ENCODE measurements at regions not wholly inside any gene's neighbourhood (a gene's known extent, or its start where the extent isn't known, plus 50 kb on each side); places are given as distances from the start of the nearest gene placed in this dataset.

- DNase-seq = no peak
Measured at GRCh38 chr17:5635949-5636348, 51.6 kb upstream of the NLRP1 start.

DNA sequence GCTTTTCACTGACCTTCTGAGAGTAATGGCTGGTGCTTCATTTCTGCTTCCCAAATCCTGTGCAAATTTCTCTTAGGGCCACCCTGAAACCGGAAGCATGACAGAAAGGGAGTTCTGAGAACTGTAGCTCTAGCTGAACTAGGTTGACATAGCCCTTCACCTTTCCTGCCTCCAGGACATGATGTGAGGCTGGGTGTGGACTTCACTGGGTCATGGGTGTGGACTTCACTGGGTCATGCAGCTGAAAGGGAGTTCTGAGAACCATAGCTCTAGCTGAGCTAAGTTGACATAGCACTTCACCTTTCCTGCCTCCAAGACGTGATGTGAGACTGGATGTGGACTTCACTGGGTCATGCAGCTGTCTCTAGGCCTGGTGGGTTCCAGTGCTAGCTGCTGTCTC is 54.3 kb upstream of the NLRP1 start:
- no peak for DNase-seq

DNA sequence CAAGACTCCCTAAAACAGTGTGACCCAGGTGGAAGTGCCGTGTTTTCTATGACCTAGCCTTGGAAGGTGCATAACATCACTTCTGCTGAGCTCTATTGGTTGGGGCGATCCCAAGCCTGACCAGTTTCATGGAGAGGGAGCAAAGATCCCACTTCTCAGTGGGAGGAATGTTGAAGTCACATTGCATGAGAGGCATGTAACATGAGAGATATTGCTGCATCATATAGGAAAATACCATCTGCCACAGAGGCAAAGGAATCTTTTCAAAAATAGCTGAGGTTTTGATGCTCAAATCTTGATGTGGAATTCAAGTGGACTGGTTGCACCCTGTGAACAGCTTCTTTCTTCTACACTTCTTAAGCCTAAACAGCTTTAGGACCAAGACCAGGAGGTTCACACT is 56.4 kb upstream of the NLRP1 start:
- no peak for DNase-seq

GRCh38 chr17:5642752-5643151 is 58.4 kb upstream of the NLRP1 start:
- no peak for DNase-seq

GRCh38 chr17:5644065-5644464 is 59.8 kb upstream of the NLRP1 start:
- DNase-seq = no peak

DNA sequence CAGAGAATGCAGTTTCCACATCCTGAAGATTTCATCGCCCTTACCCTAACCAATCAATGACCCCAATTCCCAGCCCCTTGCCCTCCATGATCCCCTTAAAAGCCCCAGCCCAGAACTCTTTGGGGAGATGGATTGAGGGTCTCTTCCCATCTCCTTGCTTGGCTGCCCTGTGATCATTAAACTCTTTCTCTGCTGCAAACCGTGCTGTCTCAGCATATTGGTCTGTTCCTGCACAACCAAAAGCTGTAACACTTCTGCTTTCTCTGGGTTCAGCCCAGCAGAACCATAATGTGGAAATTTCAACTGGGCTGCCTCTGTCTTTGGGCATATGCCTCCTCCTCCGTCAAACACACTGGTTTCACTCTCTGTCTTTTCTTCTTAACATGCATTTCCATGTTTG is 67.0 kb upstream of the NLRP1 start:
- DNase-seq = no peak

DNA sequence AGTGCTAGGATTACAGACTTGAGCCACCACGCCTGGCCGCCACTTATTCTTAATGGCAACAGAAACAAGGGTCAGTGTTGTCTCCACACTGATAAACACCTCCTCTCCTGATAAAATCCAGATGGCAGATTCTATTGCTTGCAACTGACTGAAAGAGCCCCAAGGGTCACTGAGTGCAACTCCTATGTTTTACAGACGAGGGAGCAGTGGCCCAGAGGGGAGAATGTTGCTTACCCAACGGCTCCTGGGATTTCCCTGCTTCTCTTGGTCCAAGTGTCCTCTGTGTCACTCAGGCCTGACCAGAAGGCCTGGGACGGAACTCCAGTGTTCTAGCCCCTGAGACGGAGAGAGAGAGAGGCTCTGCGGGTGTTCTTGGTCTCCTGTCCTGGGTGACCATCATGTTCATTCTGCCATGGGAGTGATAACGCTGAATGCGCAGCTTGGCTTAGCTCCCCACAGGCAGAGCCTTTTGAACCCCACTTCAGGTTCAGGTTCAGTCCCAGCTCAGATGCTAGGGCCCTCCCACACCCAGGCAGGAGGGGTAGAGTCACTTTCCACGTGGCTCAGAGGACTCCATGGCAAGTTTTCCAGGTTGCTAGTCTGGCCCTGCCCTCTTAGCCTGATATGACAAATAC is 77.3 kb upstream of the NLRP1 start:
- DNase-seq = no peak

- DNase-seq = no peak
Measured at GRCh38 chr17:5662409-5663085, 78.2 kb upstream of the NLRP1 start.

GRCh38 chr17:5665164-5665563 is 80.9 kb upstream of the NLRP1 start:
- no peak for DNase-seq

GRCh38 chr17:5667871-5668270 is 83.6 kb upstream of the NLRP1 start:
- no peak for DNase-seq

DNA sequence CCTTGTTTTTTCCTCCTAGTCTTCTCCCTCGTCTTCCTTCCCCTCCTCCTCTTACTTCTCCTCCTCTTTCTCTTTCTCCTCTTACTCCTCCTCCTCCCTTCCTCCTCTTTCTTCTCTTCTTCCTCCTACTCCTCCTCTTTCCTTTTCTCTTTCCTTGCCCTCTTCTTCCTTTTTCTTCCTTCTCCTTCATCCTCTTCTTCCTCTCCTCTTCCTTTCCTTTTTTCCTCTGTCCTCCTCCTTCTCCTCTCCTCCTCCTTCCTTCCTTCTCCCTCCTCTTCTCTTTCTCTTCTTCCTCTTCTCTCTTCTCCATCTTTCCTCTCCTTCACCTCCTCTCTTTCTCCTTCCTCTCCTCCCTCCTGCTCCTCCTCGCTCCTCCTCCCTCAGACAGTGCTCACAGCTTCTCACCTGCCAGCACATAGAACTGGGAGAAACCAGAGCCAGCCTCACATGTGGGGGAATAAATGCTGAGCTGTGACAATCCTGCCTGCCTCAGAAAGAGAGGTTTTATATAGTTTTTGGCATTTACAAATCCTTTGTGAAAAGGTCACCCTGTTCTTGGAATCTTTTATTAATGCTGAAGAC is 84.3 kb upstream of the NLRP1 start:
- DNase-seq = no peak

GRCh38 chr17:5669191-5669590 is 84.9 kb upstream of the NLRP1 start:
- no peak for DNase-seq

- DNase-seq = no peak
Measured at GRCh38 chr17:5672141-5672540, 87.8 kb upstream of the NLRP1 start.

- DNase-seq = no peak
Measured at GRCh38 chr17:5672815-5673430, 88.6 kb upstream of the NLRP1 start.

- DNase-seq = no peak
Measured at GRCh38 chr17:5675625-5676421, 91.5 kb upstream of the NLRP1 start.

GRCh38 chr17:5677620-5678019 is 93.3 kb upstream of the NLRP1 start:
- no peak for DNase-seq

- DNase-seq = no peak
Measured at GRCh38 chr17:5678171-5678570, 93.9 kb upstream of the NLRP1 start.

- DNase-seq = no peak
Measured at GRCh38 chr17:5680766-5681165, 96.5 kb upstream of the NLRP1 start.

DNA sequence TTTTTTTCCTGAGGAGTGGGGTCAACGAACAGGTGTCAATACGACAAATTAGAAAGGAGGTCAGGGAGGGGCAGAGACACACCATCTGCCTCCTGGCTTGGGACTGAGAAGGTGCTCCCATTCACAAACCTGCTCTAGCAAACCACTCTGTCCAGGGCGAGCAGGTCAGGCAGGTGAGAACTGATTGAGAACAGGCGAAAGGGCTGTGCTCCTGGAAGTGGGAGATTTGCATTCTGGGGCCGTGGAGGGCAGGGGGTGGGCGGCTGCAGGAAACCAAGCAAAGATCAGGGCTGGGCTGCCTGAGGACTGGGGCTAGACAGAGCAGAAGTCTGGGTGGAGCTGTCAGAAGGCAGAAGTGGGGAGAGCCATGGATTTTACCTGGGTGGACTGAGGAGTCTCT is 98.9 kb upstream of the NLRP1 start:
- no peak for DNase-seq

GRCh38 chr17:5686074-5686635 is 101.8 kb upstream of the NLRP1 start:
- no peak for DNase-seq

DNA sequence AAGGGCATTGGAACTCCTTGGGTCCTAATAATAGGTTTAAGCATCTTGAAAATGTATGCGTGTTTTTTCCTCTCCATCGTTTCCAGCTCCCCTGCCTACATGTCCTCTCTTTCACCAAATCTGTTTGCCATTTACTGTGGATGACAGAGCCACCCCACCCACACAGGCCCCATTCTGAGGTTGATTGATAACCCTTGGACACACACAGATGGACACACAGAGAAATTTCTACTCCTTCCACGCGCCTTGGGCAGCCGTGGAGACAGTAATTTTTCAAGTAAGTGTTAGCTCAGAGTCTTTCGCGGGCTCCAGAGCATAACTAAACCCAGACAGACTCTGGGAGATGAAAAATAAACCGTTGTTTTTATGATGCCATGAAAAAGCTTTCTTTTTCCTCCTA is 103.3 kb upstream of the NLRP1 start:
- no peak for DNase-seq

GRCh38 chr17:5693821-5694220 is 109.5 kb upstream of the NLRP1 start:
- no peak for DNase-seq

DNA sequence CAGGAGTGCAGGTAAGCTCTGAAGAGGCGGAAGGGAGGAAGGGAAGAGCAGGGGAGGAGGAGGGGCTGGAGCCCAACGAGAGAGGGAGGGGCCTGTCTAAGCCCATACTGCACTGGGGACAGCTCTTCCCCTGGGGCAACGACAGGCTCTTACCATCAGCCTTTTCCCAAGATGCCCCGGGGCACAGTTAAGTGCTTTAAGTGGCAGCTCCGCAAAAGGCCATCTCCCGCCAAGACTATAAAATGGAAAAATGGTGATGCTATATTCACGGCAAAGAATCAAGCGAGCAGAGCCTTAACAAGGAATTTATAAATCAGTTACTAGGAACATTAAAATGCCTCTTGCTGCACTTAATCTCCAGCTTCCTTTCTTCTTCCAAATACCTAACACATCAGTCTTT is 110.2 kb upstream of the NLRP1 start:
- DNase-seq = no peak

Measured in stimulated activated CD8-positive, alpha-beta memory T cell treated with anti-CD3 and anti-CD28 coated beads, Interleukin-4, amount 100 ng/mL, for 48 hours (primary cell).